ENCODE measurements at regions not wholly inside any gene's neighbourhood (a gene's known extent, or its start where the extent isn't known, plus 50 kb on each side); places are given as distances from the start of the nearest gene placed in this dataset.

- no peaks in the 10 kb centered on the region for H3K36me3 ChIP-seq (ENCODE audit: control insufficient read depth, insufficient read depth, low read length)
- H3K4me1 ChIP-seq (ENCODE audit: control insufficient read depth, insufficient read depth, low read length, poor library complexity, severe bottlenecking): no peaks in the 10 kb centered on the region
- no peaks in the 10 kb centered on the region for H3K9me3 Mint-ChIP-seq
- no peaks in the 10 kb centered on the region for H3K36me3 Mint-ChIP-seq
- H3K27me3 Mint-ChIP-seq: no peaks in the 10 kb centered on the region
- DNase-seq (no peak), ATAC-seq (ENCODE audit: low read depth in 2 of 2) (no peak)
- H3K4me3 ChIP-seq (ENCODE audit: low read depth, low read length): no peak overlapping the region
- no peaks in the 10 kb centered on the region for H3K27me3 ChIP-seq (ENCODE audit: control insufficient read depth, insufficient read depth, low read length)
- H3K27ac ChIP-seq (ENCODE audit: insufficient read depth, low read length, poor library complexity, severe bottlenecking): no peak overlapping the region
- H3K4me3 Mint-ChIP-seq: no peak overlapping the region
- no peaks in the 10 kb centered on the region for H3K4me1 Mint-ChIP-seq
- H3K27ac Mint-ChIP-seq: no peak overlapping the region
- H3K9me3 ChIP-seq (ENCODE audit: control insufficient read depth in 2 of 2, low read length in 2 of 2): no peaks in the 10 kb centered on the region
These were observed 75.7 kb upstream of the NRIP1 start for GRCh38 chr21:15140321-15141019.

GRCh38 chr21:15141261-15141970, 76.6 kb upstream of the NRIP1 start:
- Mint-ChIP-seq H3K9me3 (no peaks in the 10 kb centered on the region), H3K4me1 (no peaks in the 10 kb centered on the region), H3K27me3 (no peaks in the 10 kb centered on the region), H3K36me3 (no peaks in the 10 kb centered on the region), H3K27ac (no peak overlapping the region), H3K4me3 (no peak overlapping the region)
- Histone ChIP-seq H3K27me3 (ENCODE audit: control insufficient read depth, insufficient read depth, low read length) (no peaks in the 10 kb centered on the region), H3K4me3 (ENCODE audit: low read depth, low read length) (no peak overlapping the region), H3K9me3 (ENCODE audit: control insufficient read depth in 2 of 2, low read length in 2 of 2) (no peaks in the 10 kb centered on the region), H3K27ac (ENCODE audit: insufficient read depth, low read length, poor library complexity, severe bottlenecking) (no peak overlapping the region), H3K36me3 (ENCODE audit: control insufficient read depth, insufficient read depth, low read length) (no peaks in the 10 kb centered on the region), H3K4me1 (ENCODE audit: control insufficient read depth, insufficient read depth, low read length, poor library complexity, severe bottlenecking) (no peaks in the 10 kb centered on the region)
- no peak for ATAC-seq (ENCODE audit: low read depth in 2 of 2)
- no peak for DNase-seq

DNA sequence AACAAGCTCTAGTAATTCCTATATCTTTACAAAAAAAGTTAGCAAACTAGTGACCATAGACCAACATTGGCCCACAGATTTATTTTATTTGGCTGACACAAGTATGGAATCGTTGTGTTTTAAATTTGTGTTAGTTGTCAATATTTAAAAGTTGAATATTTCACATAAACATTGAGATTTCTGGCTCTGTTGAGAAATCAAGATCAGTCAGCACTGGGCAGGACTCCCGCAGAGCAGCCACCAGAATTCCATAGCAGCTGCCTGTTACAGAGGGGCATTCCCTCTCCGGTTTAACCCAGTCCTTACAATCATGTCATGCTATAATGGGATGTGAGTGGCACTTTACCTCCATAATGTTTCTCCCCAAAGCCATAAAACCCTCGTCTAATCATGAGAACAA, 79.2 kb upstream of the NRIP1 start:
- H3K27me3 Mint-ChIP-seq: no peaks in the 10 kb centered on the region
- Histone ChIP-seq H3K4me3 (ENCODE audit: low read depth, low read length) (no peak overlapping the region), H3K36me3 (ENCODE audit: control insufficient read depth, insufficient read depth, low read length) (no peaks in the 10 kb centered on the region), H3K27me3 (ENCODE audit: control insufficient read depth, insufficient read depth, low read length) (no peaks in the 10 kb centered on the region), H3K4me1 (ENCODE audit: control insufficient read depth, insufficient read depth, low read length, poor library complexity, severe bottlenecking) (no peaks in the 10 kb centered on the region), H3K9me3 (ENCODE audit: control insufficient read depth in 2 of 2, low read length in 2 of 2) (no peaks in the 10 kb centered on the region), H3K27ac (ENCODE audit: insufficient read depth, low read length, poor library complexity, severe bottlenecking) (no peak overlapping the region)
- ATAC-seq (ENCODE audit: low read depth in 2 of 2): no peak
- H3K27ac Mint-ChIP-seq: no peak overlapping the region
- no peaks in the 10 kb centered on the region for H3K36me3 Mint-ChIP-seq
- DNase-seq: no peak
- H3K4me1 Mint-ChIP-seq: peaks cover 0 to 2% (median 0%) of the 10 kb centered on the region in 4 donors
- H3K9me3 Mint-ChIP-seq: no peaks in the 10 kb centered on the region
- no peak overlapping the region for H3K4me3 Mint-ChIP-seq

DNA sequence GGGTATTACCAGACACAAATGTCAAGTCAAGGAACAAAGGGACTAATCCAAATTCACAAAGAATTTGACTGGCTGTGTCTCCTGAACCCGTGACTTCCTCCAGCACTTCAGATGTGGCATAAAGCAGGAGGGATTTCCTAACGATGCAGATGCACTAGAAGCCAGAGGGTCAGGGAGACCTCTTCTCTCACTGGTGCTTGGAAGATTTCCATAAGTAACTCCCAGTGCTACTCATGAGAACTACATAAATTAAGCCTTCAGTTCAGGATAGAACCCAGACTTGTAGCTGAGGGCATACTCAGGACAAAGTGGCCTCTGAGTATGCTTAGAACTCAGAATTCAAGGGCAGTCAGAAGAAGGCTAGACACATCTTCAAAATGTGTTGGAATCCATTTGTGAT, 83.6 kb upstream of the NRIP1 start:
- Mint-ChIP-seq H3K4me3 (no peak overlapping the region), H3K9me3 (peaks cover 0 to 2% (median 0%) of the 10 kb centered on the region in 7 donors), H3K36me3 (no peaks in the 10 kb centered on the region), H3K4me1 (peaks cover 0 to 2% (median 0%) of the 10 kb centered on the region in 4 donors), H3K27me3 (peaks cover 4% of the 10 kb centered on the region), H3K27ac (no peak overlapping the region)
- ATAC-seq (ENCODE audit: low read depth in 2 of 2): no peak
- DNase-seq: no peak
- Histone ChIP-seq H3K4me3 (ENCODE audit: low read depth, low read length) (no peak overlapping the region), H3K9me3 (ENCODE audit: control insufficient read depth in 2 of 2, low read length in 2 of 2) (no peaks in the 10 kb centered on the region), H3K27ac (ENCODE audit: insufficient read depth, low read length, poor library complexity, severe bottlenecking) (no peak overlapping the region), H3K36me3 (ENCODE audit: control insufficient read depth, insufficient read depth, low read length) (no peaks in the 10 kb centered on the region), H3K27me3 (ENCODE audit: control insufficient read depth, insufficient read depth, low read length) (no peaks in the 10 kb centered on the region), H3K4me1 (ENCODE audit: control insufficient read depth, insufficient read depth, low read length, poor library complexity, severe bottlenecking) (no peaks in the 10 kb centered on the region)

DNA sequence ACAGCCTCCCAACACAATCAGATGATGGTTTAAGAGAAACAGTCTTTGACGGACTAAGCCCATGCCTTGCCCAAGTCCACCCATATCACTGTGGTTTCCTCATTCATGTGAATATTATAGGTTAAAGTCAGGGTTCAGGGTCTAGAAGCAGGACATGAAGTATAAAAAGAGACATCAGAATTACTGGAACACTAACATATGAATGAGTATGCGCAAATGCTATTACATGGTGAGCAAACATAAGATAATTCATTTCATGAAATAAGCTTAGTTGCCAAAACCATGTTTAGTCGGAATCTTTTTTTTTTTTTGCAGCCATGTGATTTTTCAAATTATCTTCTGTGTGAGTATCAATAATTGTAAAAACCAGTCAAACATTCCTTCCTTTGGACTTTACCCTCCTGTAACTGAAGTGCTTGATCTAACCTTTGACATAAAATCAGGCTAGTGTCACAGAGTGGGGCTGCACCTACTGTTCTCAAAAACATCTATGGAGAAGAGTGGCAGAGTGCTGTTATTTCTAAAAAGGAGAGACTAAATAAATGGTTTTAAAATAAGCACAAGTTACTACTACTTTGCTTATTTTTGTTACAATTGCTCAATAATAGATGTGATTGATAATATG, 84.9 kb upstream of the NRIP1 start:
- ATAC-seq (ENCODE audit: low read depth in 2 of 2) (no peak), DNase-seq (no peak)
- H3K4me3 ChIP-seq (ENCODE audit: low read depth, low read length): no peak overlapping the region
- H3K4me3 Mint-ChIP-seq: no peak overlapping the region
- H3K27ac Mint-ChIP-seq: no peak overlapping the region
- no peaks in the 10 kb centered on the region for H3K36me3 Mint-ChIP-seq
- H3K9me3 Mint-ChIP-seq: peaks cover 0 to 2% (median 0%) of the 10 kb centered on the region in 7 donors
- H3K27ac ChIP-seq (ENCODE audit: insufficient read depth, low read length, poor library complexity, severe bottlenecking): no peak overlapping the region
- no peaks in the 10 kb centered on the region for H3K4me1 ChIP-seq (ENCODE audit: control insufficient read depth, insufficient read depth, low read length, poor library complexity, severe bottlenecking)
- no peaks in the 10 kb centered on the region for H3K9me3 ChIP-seq (ENCODE audit: control insufficient read depth in 2 of 2, low read length in 2 of 2)
- peaks cover 0 to 2% (median 0%) of the 10 kb centered on the region in 4 donors for H3K4me1 Mint-ChIP-seq
- no peaks in the 10 kb centered on the region for H3K27me3 ChIP-seq (ENCODE audit: control insufficient read depth, insufficient read depth, low read length)
- no peaks in the 10 kb centered on the region for H3K36me3 ChIP-seq (ENCODE audit: control insufficient read depth, insufficient read depth, low read length)
- H3K27me3 Mint-ChIP-seq: peaks cover 4% of the 10 kb centered on the region

GRCh38 chr21:15151385-15152103, 86.7 kb upstream of the NRIP1 start:
- no peak overlapping the region for H3K27ac Mint-ChIP-seq
- DNase-seq (no peak), ATAC-seq (ENCODE audit: low read depth in 2 of 2) (no peak)
- H3K4me1 Mint-ChIP-seq: peaks cover 0 to 2% (median 0%) of the 10 kb centered on the region in 4 donors
- H3K9me3 Mint-ChIP-seq: peaks cover 0 to 2% (median 0%) of the 10 kb centered on the region in 7 donors
- no peaks in the 10 kb centered on the region for H3K36me3 ChIP-seq (ENCODE audit: control insufficient read depth, insufficient read depth, low read length)
- no peak overlapping the region for H3K27ac ChIP-seq (ENCODE audit: insufficient read depth, low read length, poor library complexity, severe bottlenecking)
- peaks cover 4% of the 10 kb centered on the region for H3K27me3 Mint-ChIP-seq
- H3K36me3 Mint-ChIP-seq: no peaks in the 10 kb centered on the region
- no peaks in the 10 kb centered on the region for H3K27me3 ChIP-seq (ENCODE audit: control insufficient read depth, insufficient read depth, low read length)
- H3K9me3 ChIP-seq (ENCODE audit: control insufficient read depth in 2 of 2, low read length in 2 of 2): no peaks in the 10 kb centered on the region
- no peaks in the 10 kb centered on the region for H3K4me1 ChIP-seq (ENCODE audit: control insufficient read depth, insufficient read depth, low read length, poor library complexity, severe bottlenecking)
- no peak overlapping the region for H3K4me3 ChIP-seq (ENCODE audit: low read depth, low read length)
- no peak overlapping the region for H3K4me3 Mint-ChIP-seq

- no peak for ATAC-seq (ENCODE audit: low read depth in 2 of 2)
These were observed 87.8 kb upstream of the NRIP1 start for GRCh38 chr21:15152591-15152990.

More at GRCh38 chr21:15152591-15152990, 87.8 kb upstream of the NRIP1 start:
- Mint-ChIP-seq H3K27ac (no peak overlapping the region), H3K36me3 (no peaks in the 10 kb centered on the region), H3K9me3 (peaks cover 0 to 8% (median 2%) of the 10 kb centered on the region in 7 donors), H3K27me3 (peaks cover 4% of the 10 kb centered on the region), H3K4me1 (no peaks in the 10 kb centered on the region), H3K4me3 (no peak overlapping the region)
- no peak for DNase-seq
- H3K36me3 ChIP-seq (ENCODE audit: control insufficient read depth, insufficient read depth, low read length): no peaks in the 10 kb centered on the region
- H3K27ac ChIP-seq (ENCODE audit: insufficient read depth, low read length, poor library complexity, severe bottlenecking): no peak overlapping the region
- no peaks in the 10 kb centered on the region for H3K9me3 ChIP-seq (ENCODE audit: control insufficient read depth in 2 of 2, low read length in 2 of 2)
- H3K4me3 ChIP-seq (ENCODE audit: low read depth, low read length): no peak overlapping the region
- H3K27me3 ChIP-seq (ENCODE audit: control insufficient read depth, insufficient read depth, low read length): no peaks in the 10 kb centered on the region
- H3K4me1 ChIP-seq (ENCODE audit: control insufficient read depth, insufficient read depth, low read length, poor library complexity, severe bottlenecking): no peaks in the 10 kb centered on the region

All from CD4-positive, CD25-positive, alpha-beta regulatory T cell (primary cell).